T-cell (primary cell): ENCODE measurements at regions not wholly inside any gene's neighbourhood (a gene's known extent, or its start where the extent isn't known, plus 50 kb on each side); places are given as distances from the start of the nearest gene placed in this dataset.

Experiments used
- ATAC-seq, 4 experiments: fragments of 200-7000 bp in 3 of 4; fragments of 150-1000 bp in 1 of 4; cut with Tn5 transposase; replicated peaks in 1 of 4; 1 replicate in 3 of 4; 2 replicates in 1 of 4; pipeline ENCODE4 v1.10.0; 2021; ENCODE audit warnings: moderate library complexity in 3 of 4, mild to moderate bottlenecking in 2 of 4, moderate number of reproducible peaks in 1 of 4
- CTCF ChIA-PET, 2 donors: fragments of 300-600 bp; sonication (Branson Sonifier 250); formaldehyde crosslinking; loops; one replicate each; lab custom pipeline; 2022; ENCODE audit warnings: antibody characterized with exemption in 2 of 2; lab: Charles Lee
- POLR2A ChIA-PET, 2 donors: fragments of 300-600 bp; sonication (Branson Sonifier 250); formaldehyde crosslinking; loops; one replicate each; lab custom pipeline; 2022; ENCODE audit warnings: antibody characterized with exemption in 2 of 2; lab: Charles Lee
- DNase-seq, 35 experiments: peaks; one replicate each; pipeline versions ENCODE4 v3.0.0 to v3.0.0-alpha.2; 2013 to 2023
- H3K27ac ChIP-seq: one replicate; pipeline ENCODE4 v1.5.1; 2013; ENCODE audit warnings: low read length
- H3K27me3 ChIP-seq, 2 experiments: replicated peaks in 1 of 2; 1 replicate in 1 of 2; 2 replicates in 1 of 2; pipeline versions ENCODE4 v1.6.1 to v1.7.0; 2013; ENCODE audit warnings: low read length in 1 of 2, mixed read lengths in 1 of 2; ENCODE audit not compliant: control insufficient read depth in 2 of 2, insufficient read depth in 2 of 2; ENCODE audit errors: extremely low read depth in 1 of 2
- H3K36me3 ChIP-seq, 2 donors: 1 replicate in 1 of 2; 2 replicates in 1 of 2; pipeline versions ENCODE4 v1.6.1 to v1.7.0; 2013; ENCODE audit warnings: low read length in 1 of 2; ENCODE audit not compliant: control insufficient read depth in 2 of 2, insufficient read depth in 1 of 2; ENCODE audit errors: extremely low read depth in 1 of 2
- H3K4me1 ChIP-seq, 2 experiments: 1 replicate in 1 of 2; 2 replicates in 1 of 2; pipeline versions ENCODE4 v1.6.1 to v1.7.0; 2013; ENCODE audit warnings: low read length in 2 of 2, mixed read lengths in 1 of 2; ENCODE audit not compliant: insufficient read depth in 2 of 2, control insufficient read depth in 1 of 2; ENCODE audit errors: extremely low read depth in 1 of 2
- H3K4me3 ChIP-seq, 2 donors: 1 replicate in 1 of 2; 2 replicates in 1 of 2; pipeline versions ENCODE4 v1.5.1 to v1.7.0; 2013; ENCODE audit warnings: mild to moderate bottlenecking in 2 of 2, low read length in 1 of 2, moderate library complexity in 1 of 2; ENCODE audit not compliant: control insufficient read depth in 1 of 2; ENCODE audit errors: extremely low read depth in 1 of 2
- H3K9me3 ChIP-seq: 2 replicates; pipeline ENCODE4 v1.7.0; 2013
- H3K27ac Mint-ChIP-seq, 2 donors: one replicate each; pipeline ENCODE4 v1.8.0; 2020 to 2021; ENCODE audit warnings: mild to moderate bottlenecking in 2 of 2, mixed read lengths in 2 of 2
- H3K27me3 Mint-ChIP-seq, 2 donors: one replicate each; pipeline ENCODE4 v1.8.0; 2021 to 2022; ENCODE audit warnings: mixed read lengths in 2 of 2
- H3K36me3 Mint-ChIP-seq: one replicate; pipeline ENCODE4 v1.8.0; 2021; ENCODE audit warnings: mixed read lengths
- H3K4me1 Mint-ChIP-seq, 3 donors: one replicate each; pipeline ENCODE4 v1.8.0; 2020 to 2022; ENCODE audit warnings: mixed read lengths in 3 of 3, mild to moderate bottlenecking in 1 of 3
- H3K4me3 Mint-ChIP-seq, 3 donors: one replicate each; pipeline ENCODE4 v1.8.0; 2020 to 2022; ENCODE audit warnings: mild to moderate bottlenecking in 3 of 3, mixed read lengths in 3 of 3, moderate library complexity in 3 of 3
- H3K9me3 Mint-ChIP-seq, 3 donors: one replicate each; pipeline ENCODE4 v1.8.0; 2020 to 2022; ENCODE audit warnings: mixed read lengths in 3 of 3
- WGBS: methylation state at CpG from one replicate; pipeline ENCODE4 v1.1.5; 2013; ENCODE audit warnings: missing lambda C conversion rate; ENCODE audit not compliant: insufficient coverage; 5-methylcytosine and 5-hydroxymethylcytosine counted together

DNA sequence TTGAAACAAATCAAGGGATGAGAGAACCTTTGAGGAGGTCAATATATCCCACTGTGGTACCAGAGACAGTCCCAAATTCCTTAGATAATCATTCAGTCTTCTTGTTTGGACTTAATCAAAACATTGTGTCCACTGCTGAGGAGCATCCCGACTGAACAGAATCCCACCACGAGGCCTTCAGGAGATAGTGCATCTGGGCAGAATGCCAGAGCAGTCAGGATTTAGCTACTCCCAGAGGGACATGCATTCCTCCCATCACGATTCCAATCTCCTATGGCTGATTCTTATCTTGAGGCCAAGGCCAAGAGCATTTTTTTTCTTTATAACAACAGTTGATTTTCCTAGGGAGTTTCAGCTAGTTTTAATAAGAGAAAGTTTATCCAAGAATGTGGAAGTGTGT, 87.4 kb upstream of the COX10 start:
- H3K27me3 Mint-ChIP-seq, result no peaks in the 10 kb centered on the region
- peaks cover 36% of the 10 kb centered on the region for H3K36me3 Mint-ChIP-seq

DNA sequence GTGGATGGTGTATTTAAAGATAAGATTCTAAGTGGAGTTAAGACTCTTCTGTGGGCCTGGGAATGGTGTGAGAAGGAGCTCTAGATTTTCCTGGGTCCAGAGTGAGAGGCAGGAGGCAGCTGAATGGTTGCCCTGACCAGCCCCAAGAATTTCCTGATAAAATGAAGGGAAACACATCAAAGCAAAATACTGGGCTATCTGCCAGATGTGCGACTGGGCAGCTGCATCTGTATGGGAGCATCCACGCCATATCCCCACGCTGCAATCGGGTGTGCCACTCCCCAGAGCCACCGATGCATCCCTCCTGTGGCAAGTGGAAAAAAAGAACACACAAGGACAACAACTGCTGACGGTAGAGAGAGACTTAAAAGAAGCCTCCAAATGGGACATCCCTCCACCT, 84.3 kb upstream of the COX10 start:
- H3K9me3 ChIP-seq, result no peaks in the 10 kb centered on the region
- ATAC-seq (no peak), DNase-seq (no peak)
- Mint-ChIP-seq H3K27ac (no peak overlapping the region), H3K4me3 (no peak overlapping the region), H3K36me3 (peaks cover 28% of the 10 kb centered on the region), H3K27me3 (no peaks in the 10 kb centered on the region), H3K4me1 (no peaks in the 10 kb centered on the region), H3K9me3 (no peaks in the 10 kb centered on the region)
- no peaks in the 10 kb centered on the region for H3K36me3 ChIP-seq
- 94% methylated on average over 6 of the region's 6 CpGs for WGBS
- CTCF ChIA-PET, result no interaction called here
- H3K27me3 ChIP-seq, result no peaks in the 10 kb centered on the region
- H3K4me1 ChIP-seq, result no peaks in the 10 kb centered on the region
- no peak overlapping the region for H3K27ac ChIP-seq
- POLR2A ChIA-PET, result interaction anchor here in 1 of 2 donors (0.6 kb wide), 1 partner anchor 10 kb away, joined by 3 read pairs; no protein-coding TSS in a partner anchor
- no peak overlapping the region for H3K4me3 ChIP-seq

More for the DNA sequence above, 87.4 kb upstream of the COX10 start:
- Histone ChIP-seq H3K27me3 (no peaks in the 10 kb centered on the region), H3K36me3 (no peaks in the 10 kb centered on the region), H3K4me3 (no peak overlapping the region), H3K27ac (no peak overlapping the region), H3K4me1 (no peaks in the 10 kb centered on the region), H3K9me3 (no peaks in the 10 kb centered on the region)
- ATAC-seq, result no peak
- POLR2A ChIA-PET, result no interaction called here
- Mint-ChIP-seq H3K4me3 (no peak overlapping the region), H3K27ac (no peak overlapping the region), H3K4me1 (no peaks in the 10 kb centered on the region), H3K9me3 (no peaks in the 10 kb centered on the region)
- 100% methylated on average over 2 of the region's 3 CpGs for WGBS
- CTCF ChIA-PET, result no interaction called here
- no peak for DNase-seq

DNA sequence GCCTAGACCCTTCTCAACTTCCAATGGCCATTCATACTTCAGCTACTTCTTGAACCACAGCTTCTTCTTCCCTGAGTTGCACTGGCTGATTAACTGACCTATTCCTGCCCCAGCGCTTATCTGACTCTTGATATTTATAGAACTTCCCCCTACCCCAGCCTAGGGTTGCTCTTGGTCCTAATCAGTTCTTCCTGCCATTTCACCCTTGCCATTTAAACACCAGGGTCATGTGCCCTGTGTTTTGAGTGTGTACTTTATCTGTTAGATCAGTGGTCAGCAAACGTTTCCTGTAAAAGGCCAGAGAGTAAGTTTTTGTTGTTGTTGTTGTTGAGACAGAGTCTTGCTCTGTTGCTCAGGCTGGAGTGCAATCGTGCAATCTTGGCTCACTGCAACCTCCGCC, 82.4 kb upstream of the COX10 start:
- Mint-ChIP-seq H3K27me3 (no peaks in the 10 kb centered on the region), H3K27ac (no peak overlapping the region), H3K4me1 (no peaks in the 10 kb centered on the region), H3K36me3 (peaks cover 18% of the 10 kb centered on the region), H3K9me3 (no peaks in the 10 kb centered on the region), H3K4me3 (no peak overlapping the region)
- 75% methylated on average over 3 of the region's 4 CpGs for WGBS
- no peaks in the 10 kb centered on the region for H3K9me3 ChIP-seq
- ChIA-PET POLR2A (interaction anchor here in 1 of 2 donors (0.6 kb wide), 1 partner anchor 160 kb away, joined by 4 read pairs; no protein-coding TSS in a partner anchor), CTCF (no interaction called here)
- no peaks in the 10 kb centered on the region for H3K27me3 ChIP-seq
- no peak for DNase-seq
- no peak overlapping the region for H3K4me3 ChIP-seq
- H3K4me1 ChIP-seq, result no peaks in the 10 kb centered on the region
- no peaks in the 10 kb centered on the region for H3K36me3 ChIP-seq
- no peak overlapping the region for H3K27ac ChIP-seq
- no peak for ATAC-seq

DNA sequence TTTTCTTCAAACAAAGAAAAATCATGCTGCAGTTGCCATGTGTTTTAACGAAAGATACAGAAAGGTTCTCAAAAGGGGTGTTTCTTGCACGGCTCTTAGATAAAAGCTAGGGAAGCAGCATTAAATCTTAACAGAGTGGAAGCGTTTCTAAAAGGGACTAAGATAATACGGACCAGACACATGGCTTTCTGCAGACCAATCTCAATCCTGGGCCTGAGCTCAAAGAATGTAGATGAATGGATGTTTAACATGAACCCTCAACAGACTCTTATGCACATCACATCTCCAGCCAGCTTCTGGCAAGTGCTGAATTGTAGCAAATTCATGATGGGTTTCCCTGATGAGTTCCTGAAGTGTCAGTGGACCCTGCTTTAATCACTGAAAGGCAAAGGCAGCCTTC, 80.2 kb upstream of the COX10 start:
- H3K9me3 ChIP-seq, result no peaks in the 10 kb centered on the region
- no peak overlapping the region for H3K27ac ChIP-seq
- H3K4me1 Mint-ChIP-seq, result no peaks in the 10 kb centered on the region
- no peaks in the 10 kb centered on the region for H3K36me3 ChIP-seq
- no peaks in the 10 kb centered on the region for H3K27me3 Mint-ChIP-seq
- H3K4me3 ChIP-seq, result no peak overlapping the region
- no peak overlapping the region for H3K27ac Mint-ChIP-seq
- WGBS, result 95% methylated on average over 2 of the region's 4 CpGs
- no peak for ATAC-seq
- no peaks in the 10 kb centered on the region for H3K4me1 ChIP-seq
- POLR2A ChIA-PET, result interaction anchor here in 1 of 2 donors (0.7 kb wide), 1 partner anchor 22 kb away, joined by 3 read pairs; no protein-coding TSS in a partner anchor
- peaks cover 4% of the 10 kb centered on the region for H3K36me3 Mint-ChIP-seq
- no peak for DNase-seq
- no peak overlapping the region for H3K4me3 Mint-ChIP-seq
- CTCF ChIA-PET, result no interaction called here
- H3K9me3 Mint-ChIP-seq, result no peaks in the 10 kb centered on the region
- H3K27me3 ChIP-seq, result no peaks in the 10 kb centered on the region

DNA sequence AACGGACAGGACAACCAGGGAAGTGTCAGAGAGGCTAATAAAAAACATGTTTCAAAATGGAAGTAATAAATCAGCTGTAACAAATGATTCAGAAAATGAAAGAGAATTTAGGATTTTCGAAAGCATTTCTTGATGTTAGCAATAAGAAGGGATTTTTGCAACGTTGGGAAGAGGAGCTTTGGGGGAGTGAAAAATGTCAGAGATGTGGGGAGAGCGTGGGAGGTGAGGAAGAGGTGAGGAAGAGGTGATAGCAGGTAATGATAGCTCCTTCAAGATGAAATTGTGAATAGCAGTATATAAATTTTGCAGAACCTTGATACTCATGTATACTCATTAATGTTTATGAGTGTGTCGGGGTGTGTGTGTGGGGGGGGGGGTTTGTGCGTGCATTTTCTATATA, 76.2 kb upstream of the COX10 start:
- ATAC-seq, result no peak
- H3K4me3 Mint-ChIP-seq, result no peak overlapping the region
- POLR2A ChIA-PET, result no interaction called here

DNA sequence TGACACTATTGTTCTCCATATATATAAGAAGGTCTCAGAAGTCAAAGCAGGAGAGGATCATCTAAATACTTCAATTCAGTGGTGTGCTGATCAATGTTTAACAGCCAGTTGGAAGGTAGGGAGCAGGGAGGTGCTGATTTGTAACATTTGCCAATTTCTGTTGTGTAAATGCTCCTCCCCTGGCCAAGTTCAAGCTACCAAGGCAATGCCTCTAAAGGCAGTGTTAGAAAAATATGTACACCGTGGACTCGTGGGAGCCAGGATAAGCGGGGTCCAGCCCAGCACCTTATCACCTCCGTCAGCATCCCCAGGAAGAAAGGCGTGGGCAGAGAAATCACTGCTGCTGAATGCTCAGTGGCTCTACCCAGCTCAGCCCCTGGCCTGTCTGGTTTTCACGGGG, 75.3 kb upstream of the COX10 start:
- Histone ChIP-seq H3K36me3 (no peaks in the 10 kb centered on the region), H3K4me1 (no peaks in the 10 kb centered on the region), H3K4me3 (no peak overlapping the region), H3K27ac (no peak overlapping the region), H3K27me3 (no peaks in the 10 kb centered on the region), H3K9me3 (no peaks in the 10 kb centered on the region)
- POLR2A ChIA-PET, result no interaction called here
- no peaks in the 10 kb centered on the region for H3K27me3 Mint-ChIP-seq
- H3K36me3 Mint-ChIP-seq, result no peaks in the 10 kb centered on the region
- DNase-seq (no peak), ATAC-seq (no peak)
- H3K4me1 Mint-ChIP-seq, result no peaks in the 10 kb centered on the region
- H3K27ac Mint-ChIP-seq, result no peak overlapping the region
- no peak overlapping the region for H3K4me3 Mint-ChIP-seq
- WGBS, result 95% methylated on average over 5 of the region's 6 CpGs
- CTCF ChIA-PET, result no interaction called here
- no peaks in the 10 kb centered on the region for H3K9me3 Mint-ChIP-seq

More for the DNA sequence above, 76.2 kb upstream of the COX10 start:
- Mint-ChIP-seq H3K9me3 (no peaks in the 10 kb centered on the region), H3K27me3 (no peaks in the 10 kb centered on the region), H3K4me1 (no peaks in the 10 kb centered on the region), H3K36me3 (no peaks in the 10 kb centered on the region), H3K27ac (no peak overlapping the region)
- WGBS, result 65% methylated on average over 3 of the region's 6 CpGs
- Histone ChIP-seq H3K4me3 (no peak overlapping the region), H3K4me1 (no peaks in the 10 kb centered on the region), H3K27ac (no peak overlapping the region), H3K27me3 (no peaks in the 10 kb centered on the region), H3K9me3 (no peaks in the 10 kb centered on the region), H3K36me3 (no peaks in the 10 kb centered on the region)
- DNase-seq, result no peak
- CTCF ChIA-PET, result no interaction called here

DNA sequence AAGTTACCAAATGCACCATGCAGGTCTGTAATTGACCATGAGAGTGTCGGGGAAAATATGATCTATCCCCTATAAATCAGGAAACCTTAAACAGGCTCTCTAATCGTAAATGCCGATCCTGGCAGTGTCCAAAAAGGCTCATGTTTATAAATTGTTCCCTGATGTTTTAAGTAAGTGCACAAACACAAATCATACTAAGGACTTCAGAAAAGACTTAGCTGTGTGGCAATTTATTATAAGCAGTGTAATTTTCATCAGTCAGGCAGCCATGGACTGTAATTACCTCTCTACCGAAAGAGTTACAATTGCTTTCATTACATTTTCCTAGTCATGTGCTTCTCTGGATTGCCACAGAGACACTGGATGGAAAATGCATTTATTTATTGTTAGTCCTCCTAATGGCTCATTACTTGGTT, 73.4 kb upstream of the COX10 start:
- POLR2A ChIA-PET, result interaction anchor here in 1 of 2 donors (0.7 kb wide), 1 partner anchor 11 kb away, joined by 3 read pairs; no protein-coding TSS in a partner anchor
- Histone ChIP-seq H3K4me1 (no peaks in the 10 kb centered on the region), H3K27ac (no peak overlapping the region), H3K9me3 (no peaks in the 10 kb centered on the region), H3K36me3 (no peaks in the 10 kb centered on the region), H3K4me3 (no peak overlapping the region), H3K27me3 (no peaks in the 10 kb centered on the region)
- DNase-seq (no peak), ATAC-seq (no peak)
- CTCF ChIA-PET, result interaction anchor here in 1 of 2 donors (0.5 to 0.7 kb wide), 2 partner anchors 16 to 125 kb away, joined by 3 read pairs; no protein-coding TSS in a partner anchor
- Mint-ChIP-seq H3K36me3 (peaks cover 9% of the 10 kb centered on the region), H3K4me3 (no peak overlapping the region), H3K27me3 (no peaks in the 10 kb centered on the region), H3K9me3 (peaks cover 0 to 3% (median 2%) of the 10 kb centered on the region in 3 donors), H3K4me1 (no peaks in the 10 kb centered on the region), H3K27ac (no peak overlapping the region)
- no CpG with 5 or more reads among the region's 4 CpGs for WGBS
